ENCODE measurements at regions not wholly inside any gene's neighbourhood (a gene's known extent, or its start where the extent isn't known, plus 50 kb on each side); places are given as distances from the start of the nearest gene placed in this dataset.

DNA sequence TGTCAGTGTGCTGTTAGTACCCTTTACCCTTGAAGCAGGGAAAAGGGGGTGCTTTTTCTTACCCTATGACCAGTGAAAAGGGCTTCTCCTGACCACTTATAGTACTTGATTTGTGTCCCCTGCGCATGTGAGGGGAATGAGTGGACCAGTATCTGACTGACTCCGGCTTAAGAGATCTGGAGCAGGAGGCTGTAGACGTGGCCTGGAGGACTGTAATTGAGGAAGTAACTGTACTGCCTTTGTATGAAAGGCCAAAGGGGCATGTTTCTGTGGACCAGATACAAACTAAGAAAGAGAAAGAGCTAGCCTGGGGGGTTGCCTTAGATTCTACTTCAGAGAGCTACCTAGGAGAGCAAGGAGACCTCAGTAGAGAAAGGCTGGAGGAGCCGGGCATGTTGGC lies 89.9 kb upstream of the TBL1XR1 start:
- ChIA-PET CTCF (no interaction called here), POLR2A (ENCODE audit: low non-redundant PET) (no interaction called here)
- Histone ChIP-seq H3K27ac (ENCODE audit: low read depth, low read length, poor library complexity, severe bottlenecking) (no peak overlapping the region), H3K36me3 (ENCODE audit: insufficient read depth, low read length, poor library complexity, severe bottlenecking) (no peaks in the 10 kb centered on the region), H3K4me1 (ENCODE audit: insufficient read depth, low read length, poor library complexity, severe bottlenecking) (peaks cover 27% of the 10 kb centered on the region), H3K9me3 (ENCODE audit: low read depth, low read length, poor library complexity, severe bottlenecking) (no peaks in the 10 kb centered on the region), H3K27me3 (replicated peaks; ENCODE audit: insufficient read depth, low read depth, low read length, poor library complexity) (no peaks in the 10 kb centered on the region), H3K4me3 (ENCODE audit: low read depth, low read length, poor library complexity, severe bottlenecking) (no peak overlapping the region)
- no peak for TF ChIP-seq CTCF (conservative IDR thresholded peaks at IDR 0.05; ENCODE audit: low read depth, low read length)
- TF ChIP-seq EZH2 (IDR thresholded peaks at IDR 0.05; ENCODE audit: borderline replicate concordance, low read depth, low read length, poor library complexity, severe bottlenecking): no peak
- no peak for DNase-seq (ENCODE audit: low spot score)
- no TSS peak for BruUV-seq (replicated peaks)
- intact Hi-C loops (cut with micrococcal nuclease; ENCODE audit: unreplicated experiment): no loop called here

DNA sequence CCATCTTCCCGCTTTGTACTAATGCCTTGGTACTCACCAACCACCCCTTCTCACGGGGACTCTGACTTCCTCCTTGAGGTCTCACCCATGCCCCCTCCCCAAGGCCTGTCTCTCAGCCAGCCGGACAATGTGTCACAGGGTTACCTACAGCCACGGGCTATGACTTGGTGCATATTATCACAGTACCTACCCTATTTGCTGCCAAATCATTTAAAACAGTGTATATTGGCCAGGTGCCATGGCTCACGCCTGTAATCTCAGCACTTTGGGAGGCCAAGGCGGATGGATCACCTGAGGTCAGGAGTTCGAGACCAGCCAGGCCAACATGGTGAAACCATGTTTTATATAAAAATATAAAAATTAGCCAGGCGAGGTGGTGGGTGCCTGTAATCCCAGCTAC lies 93.4 kb upstream of the TBL1XR1 start:
- no TSS peak for BruUV-seq (replicated peaks)
- ChIA-PET CTCF (no interaction called here), POLR2A (ENCODE audit: low non-redundant PET) (no interaction called here)

DNA sequence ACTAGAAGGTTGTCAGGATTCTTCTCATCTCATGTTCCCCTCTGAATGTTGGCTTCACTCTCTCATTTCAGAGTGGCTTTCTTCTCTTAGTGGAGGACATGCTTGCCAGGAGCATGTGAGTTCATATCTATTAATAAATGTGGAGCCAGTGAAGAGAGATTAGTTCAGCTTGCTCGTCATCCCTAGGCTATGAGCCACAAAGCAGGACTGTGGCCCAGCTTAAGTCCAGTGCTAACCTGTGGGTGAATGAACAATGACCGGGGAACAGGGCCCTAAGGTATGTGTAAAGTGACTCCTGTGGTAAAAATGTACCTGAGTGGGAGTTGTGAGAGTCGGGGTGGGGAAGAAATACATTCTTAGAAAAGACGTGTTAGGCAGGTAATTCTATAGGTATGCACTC lies 96.9 kb upstream of the TBL1XR1 start:
- ChIA-PET CTCF (no interaction called here), POLR2A (ENCODE audit: low non-redundant PET) (no interaction called here)
- TF ChIP-seq CTCF (conservative IDR thresholded peaks at IDR 0.05; ENCODE audit: low read depth, low read length) (no peak), EZH2 (IDR thresholded peaks at IDR 0.05; ENCODE audit: borderline replicate concordance, low read depth, low read length, poor library complexity, severe bottlenecking) (no peak)
- intact Hi-C loops (cut with micrococcal nuclease; ENCODE audit: unreplicated experiment): no loop called here
- Histone ChIP-seq H3K4me3 (ENCODE audit: low read depth, low read length, poor library complexity, severe bottlenecking) (no peak overlapping the region), H3K9me3 (ENCODE audit: low read depth, low read length, poor library complexity, severe bottlenecking) (no peaks in the 10 kb centered on the region), H3K27ac (ENCODE audit: low read depth, low read length, poor library complexity, severe bottlenecking) (no peak overlapping the region), H3K4me1 (ENCODE audit: insufficient read depth, low read length, poor library complexity, severe bottlenecking) (no peaks in the 10 kb centered on the region), H3K36me3 (ENCODE audit: insufficient read depth, low read length, poor library complexity, severe bottlenecking) (no peaks in the 10 kb centered on the region), H3K27me3 (replicated peaks; ENCODE audit: insufficient read depth, low read depth, low read length, poor library complexity) (no peaks in the 10 kb centered on the region)
- BruUV-seq (replicated peaks): no TSS peak
- no peak for DNase-seq (ENCODE audit: low spot score)

More for the DNA sequence above, 93.4 kb upstream of the TBL1XR1 start:
- H3K4me1 ChIP-seq (ENCODE audit: insufficient read depth, low read length, poor library complexity, severe bottlenecking): peaks cover 6% of the 10 kb centered on the region
- no peak for TF ChIP-seq EZH2 (IDR thresholded peaks at IDR 0.05; ENCODE audit: borderline replicate concordance, low read depth, low read length, poor library complexity, severe bottlenecking)
- TF ChIP-seq CTCF (conservative IDR thresholded peaks at IDR 0.05; ENCODE audit: low read depth, low read length): no peak
- no peaks in the 10 kb centered on the region for H3K36me3 ChIP-seq (ENCODE audit: insufficient read depth, low read length, poor library complexity, severe bottlenecking)
- no peak for DNase-seq (ENCODE audit: low spot score)
- H3K9me3 ChIP-seq (ENCODE audit: low read depth, low read length, poor library complexity, severe bottlenecking): no peaks in the 10 kb centered on the region
- H3K27me3 ChIP-seq (replicated peaks; ENCODE audit: insufficient read depth, low read depth, low read length, poor library complexity): no peaks in the 10 kb centered on the region
- H3K27ac ChIP-seq (ENCODE audit: low read depth, low read length, poor library complexity, severe bottlenecking): no peak overlapping the region
- H3K4me3 ChIP-seq (ENCODE audit: low read depth, low read length, poor library complexity, severe bottlenecking): no peak overlapping the region
- intact Hi-C loops (cut with micrococcal nuclease; ENCODE audit: unreplicated experiment): no loop called here

All from A673 (cell line).